Erythroblast (primary cell): ENCODE measurements at regions not wholly inside any gene's neighbourhood (a gene's known extent, or its start where the extent isn't known, plus 50 kb on each side); places are given as distances from the start of the nearest gene placed in this dataset.

Source experiments
- GATA1 ChIP-seq: IDR thresholded peaks from 2 replicates; pipeline ENCODE4 v1.6.1; 2011; ENCODE audit warnings: low read depth, mild to moderate bottlenecking, control low read depth, low read length, moderate library complexity
- POLR2A ChIP-seq: IDR thresholded peaks from 2 replicates; pipeline ENCODE4 v1.6.1; 2011; ENCODE audit warnings: mild to moderate bottlenecking, low read length

DNA sequence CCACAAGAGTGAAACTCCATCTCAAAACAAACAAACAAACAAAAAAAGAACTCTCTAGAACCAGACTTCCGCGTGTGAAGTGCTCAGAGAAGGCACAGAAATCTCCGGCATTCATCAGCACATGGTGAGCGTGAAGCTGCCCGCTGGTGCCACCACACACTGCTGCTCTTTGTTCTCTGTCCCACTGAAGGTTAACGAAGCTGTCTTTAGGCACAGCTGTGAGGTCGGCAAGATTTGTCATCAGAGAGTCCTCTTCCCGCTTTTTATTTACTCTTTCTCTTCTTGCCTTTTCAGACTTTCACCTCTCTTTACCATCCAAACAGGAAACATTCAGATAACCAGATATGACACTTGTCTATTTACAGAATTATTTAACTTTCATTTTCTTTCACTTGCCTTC, 115.2 kb upstream of the ARGLU1 start:
- TF ChIP-seq POLR2A (no peak), GATA1 (no peak)
